Activated CD8-positive, alpha-beta memory T cell treated with anti-CD3 and anti-CD28 coated beads for 4 hours (primary cell): ENCODE measurements at regions not wholly inside any gene's neighbourhood (a gene's known extent, or its start where the extent isn't known, plus 50 kb on each side); places are given as distances from the start of the nearest gene placed in this dataset.

Experiments
- DNase-seq, 2 donors: peaks; one replicate each; pipeline ENCODE4 v3.0.0-alpha.2; 2020; ENCODE audit warnings: low read depth in 2 of 2

DNA sequence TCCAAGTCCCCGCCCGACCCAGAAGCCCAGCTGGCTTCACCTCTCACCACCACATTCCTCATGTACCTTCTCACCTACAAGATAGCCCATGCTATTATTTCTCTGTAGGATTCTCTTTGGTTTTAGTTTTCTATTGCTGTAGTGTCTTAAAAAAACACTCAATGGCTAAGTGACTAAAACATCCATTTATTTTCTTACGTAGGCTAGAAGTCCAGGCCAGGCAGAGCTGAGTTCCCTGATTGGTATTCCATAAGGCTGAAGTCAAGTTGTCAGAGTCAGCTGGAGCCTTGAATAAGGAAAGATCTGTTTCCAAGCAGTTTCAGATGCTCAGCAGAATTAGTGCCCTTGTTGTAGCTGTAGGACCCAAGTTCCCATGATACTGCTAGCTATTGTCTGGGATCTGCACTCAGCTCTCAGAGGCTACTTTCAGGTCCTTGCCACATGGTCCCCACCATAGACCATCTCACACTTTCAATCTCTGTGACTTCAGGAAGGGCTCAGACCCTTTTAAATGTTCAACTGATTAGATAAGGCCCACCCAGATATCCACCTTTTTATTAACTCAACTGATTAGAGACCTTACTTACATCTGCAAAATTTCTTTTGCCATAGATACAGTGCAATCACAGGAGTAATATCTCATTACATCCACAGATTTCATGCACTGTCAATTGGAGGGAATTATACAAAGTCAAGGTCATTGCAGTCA, 371.0 kb downstream of the TGFB2 start:
- no peak for DNase-seq

DNA sequence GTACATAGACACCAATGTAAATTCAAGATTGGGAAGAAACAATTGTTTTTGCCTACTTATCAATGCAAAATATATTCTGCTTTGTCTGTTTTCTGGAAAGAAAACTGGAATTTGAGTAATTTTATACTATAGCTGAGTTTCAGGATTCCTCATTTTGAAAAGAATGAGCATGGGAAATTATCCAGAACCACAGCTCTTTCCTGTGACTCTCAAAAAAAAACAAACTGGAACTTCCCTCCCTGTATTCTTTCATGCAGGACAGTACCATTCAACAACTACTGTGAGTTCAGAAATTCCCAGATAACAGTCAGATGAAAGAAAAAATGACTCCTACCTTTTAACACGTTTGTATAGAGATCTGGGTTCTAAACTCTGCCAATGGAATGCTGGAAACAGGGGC, 372.4 kb downstream of the TGFB2 start:
- no peak for DNase-seq

DNA sequence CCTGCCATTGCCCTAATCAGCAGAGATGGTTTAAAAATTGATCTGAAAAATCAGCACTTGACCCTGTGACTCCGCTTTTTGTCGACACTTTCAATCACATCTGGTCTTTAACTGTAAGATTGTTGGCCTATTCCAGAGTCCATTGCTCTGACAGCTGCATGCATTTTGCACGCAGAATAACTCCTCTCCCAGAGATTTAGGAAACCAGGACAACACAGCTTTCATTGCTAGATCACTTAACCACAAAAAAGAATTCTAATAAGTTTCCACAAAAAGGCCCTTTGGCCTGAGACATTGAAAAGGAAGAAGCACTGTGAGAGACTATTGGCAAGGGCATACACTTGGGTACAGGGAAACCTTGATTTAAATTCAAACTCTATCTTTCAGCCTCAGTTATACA, 373.1 kb downstream of the TGFB2 start:
- no peak for DNase-seq

DNA sequence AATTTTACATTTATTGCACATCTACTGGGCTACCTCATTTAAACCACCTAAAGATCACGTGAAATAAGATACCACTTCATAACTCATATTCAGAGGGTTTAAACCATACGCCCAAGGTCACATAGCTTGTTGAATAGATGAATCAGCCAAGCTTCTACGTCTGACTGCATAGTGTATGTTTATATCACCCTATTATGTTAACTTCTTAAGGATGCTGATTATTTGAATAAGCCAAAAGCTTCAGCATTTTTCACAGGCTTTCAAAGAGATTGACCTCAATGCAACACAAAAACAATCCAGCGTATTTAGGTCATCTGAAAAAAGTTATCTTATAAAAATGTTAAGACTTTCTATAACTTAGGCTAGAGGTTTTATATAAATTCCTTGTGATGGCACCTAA, 373.8 kb downstream of the TGFB2 start:
- no peak for DNase-seq

DNA sequence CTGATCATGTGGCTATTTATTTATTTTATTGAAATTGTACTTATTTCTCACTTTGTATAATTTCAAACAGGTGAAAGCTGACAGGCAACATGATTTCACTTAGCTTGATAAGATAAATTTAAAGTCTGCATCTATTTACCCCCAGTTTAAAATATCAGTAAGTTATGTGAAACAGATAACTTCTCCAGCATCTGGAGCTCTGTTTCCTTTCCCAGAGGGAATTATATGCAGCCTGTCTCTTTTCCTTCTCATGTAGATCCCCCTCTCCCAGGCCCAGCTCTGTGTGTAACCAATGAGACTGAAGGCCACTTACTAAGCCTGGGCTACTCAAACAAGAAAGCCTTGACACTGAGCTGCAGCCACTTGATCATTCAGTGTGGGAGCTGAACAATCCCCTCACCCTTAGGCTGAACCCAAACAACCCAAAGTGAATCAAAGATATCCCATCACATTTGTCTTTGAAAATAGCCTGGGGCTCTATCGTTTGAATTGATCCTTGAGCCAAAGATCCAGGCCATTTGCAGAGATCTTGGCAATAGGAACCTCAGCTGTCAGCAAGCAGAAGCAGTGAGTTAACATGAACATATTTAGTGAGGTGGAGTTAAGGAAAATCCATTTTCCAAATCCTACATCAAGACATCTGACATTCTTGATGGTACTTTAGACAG, 383.9 kb downstream of the TGFB2 start:
- no peak for DNase-seq

DNA sequence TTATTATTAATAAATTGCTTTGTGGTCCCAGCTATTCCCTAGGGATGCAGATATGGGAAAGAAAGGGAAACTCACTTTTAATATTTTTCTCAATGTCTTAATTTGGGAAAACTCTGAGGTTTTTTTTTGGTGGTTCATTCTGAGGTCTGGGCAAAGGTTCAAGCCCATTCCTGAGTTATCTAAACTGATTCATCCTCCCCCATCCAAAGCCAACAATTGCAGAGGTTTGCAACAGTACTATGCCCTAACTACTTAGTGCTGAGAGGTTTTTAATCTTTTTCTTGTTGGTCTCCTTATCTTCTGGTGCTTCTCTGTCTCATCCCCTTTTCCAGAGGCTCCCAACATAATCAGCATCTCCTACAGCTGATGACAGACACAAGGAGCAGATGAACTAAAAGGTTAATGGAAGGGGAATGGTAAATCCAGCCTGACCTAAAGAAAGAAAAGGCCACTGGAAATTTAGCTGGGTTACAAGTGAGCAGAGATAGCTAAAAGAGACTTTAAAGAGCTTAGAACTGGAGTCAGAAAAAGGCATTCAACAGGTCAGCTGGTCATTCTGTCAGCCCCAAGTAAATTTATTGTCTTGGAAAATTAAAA, 390.4 kb downstream of the TGFB2 start:
- DNase-seq = no peak

DNA sequence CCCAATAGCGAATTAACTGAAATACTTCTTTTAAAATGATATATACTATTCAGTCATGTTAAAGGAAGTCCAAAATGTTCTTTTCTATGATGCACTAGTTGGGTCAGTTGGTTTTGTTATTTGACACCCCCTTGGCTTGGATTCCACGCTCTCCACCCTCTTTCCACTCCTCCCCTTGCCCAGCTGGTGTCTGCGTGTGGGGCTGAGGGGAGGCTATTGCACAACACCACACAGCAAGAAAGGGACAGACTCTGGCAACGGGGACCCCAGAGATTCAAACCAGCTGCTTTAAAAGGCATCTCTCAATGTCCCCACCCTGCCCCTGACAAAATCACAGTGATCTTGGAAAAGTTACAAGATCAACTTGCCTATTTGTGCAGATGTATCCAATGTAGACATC, 394.3 kb downstream of the TGFB2 start:
- DNase-seq = no peak

DNA sequence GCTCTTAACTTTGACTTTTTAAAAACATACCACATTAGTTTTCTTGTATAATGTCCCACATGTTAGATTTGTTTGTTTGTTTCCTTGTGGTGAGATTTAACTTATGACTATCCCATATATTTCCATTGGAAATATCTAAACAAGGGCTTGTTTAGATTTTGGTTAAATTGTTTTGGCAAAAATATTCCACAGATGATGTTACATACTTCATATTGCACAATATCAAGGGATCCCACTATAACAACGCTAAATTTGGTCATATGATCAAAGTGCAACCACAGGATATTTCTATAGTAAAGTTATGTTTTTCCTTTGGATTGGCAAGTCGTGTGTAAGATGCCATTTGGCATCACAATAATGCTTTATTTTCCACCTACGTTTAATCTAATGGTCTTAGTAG, 396.7 kb downstream of the TGFB2 start:
- no peak for DNase-seq

DNA sequence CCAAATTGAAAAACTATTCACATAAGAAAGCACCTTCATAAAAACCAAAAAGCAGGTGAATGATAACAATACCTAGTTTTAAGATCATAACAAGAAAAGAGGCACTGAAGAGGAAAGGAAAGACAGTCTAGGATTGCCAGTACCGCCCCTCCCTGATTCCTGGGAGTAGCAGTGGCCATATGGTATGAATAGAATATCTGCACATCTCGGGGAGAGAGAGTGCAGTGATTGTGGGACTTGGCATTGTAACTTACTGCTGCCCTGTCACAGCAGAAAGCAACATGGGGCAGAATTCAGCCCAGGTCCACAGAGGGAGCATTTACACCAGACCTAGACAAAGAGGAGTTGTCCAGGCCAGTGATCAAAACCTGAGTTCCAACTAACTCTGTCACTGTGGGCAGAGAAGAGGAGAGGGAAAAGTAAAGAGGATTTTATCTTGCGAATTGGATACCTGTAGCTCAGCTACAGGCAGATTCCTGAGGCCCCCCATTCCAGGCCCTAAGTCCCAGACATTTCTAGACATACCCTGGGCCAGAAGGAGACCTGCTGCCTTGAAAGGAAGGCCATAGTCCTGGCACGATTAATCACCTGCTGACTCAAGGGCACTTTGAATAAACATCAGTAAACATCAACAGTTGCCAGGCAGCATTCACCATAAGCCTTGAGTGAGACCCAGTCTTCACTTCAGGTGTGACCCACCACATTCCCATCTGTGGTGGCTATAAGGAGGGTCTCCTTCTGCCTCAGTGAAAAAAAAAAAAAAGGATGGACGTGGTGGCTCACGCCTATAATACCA, 397.5 kb downstream of the TGFB2 start:
- DNase-seq = no peak

DNA sequence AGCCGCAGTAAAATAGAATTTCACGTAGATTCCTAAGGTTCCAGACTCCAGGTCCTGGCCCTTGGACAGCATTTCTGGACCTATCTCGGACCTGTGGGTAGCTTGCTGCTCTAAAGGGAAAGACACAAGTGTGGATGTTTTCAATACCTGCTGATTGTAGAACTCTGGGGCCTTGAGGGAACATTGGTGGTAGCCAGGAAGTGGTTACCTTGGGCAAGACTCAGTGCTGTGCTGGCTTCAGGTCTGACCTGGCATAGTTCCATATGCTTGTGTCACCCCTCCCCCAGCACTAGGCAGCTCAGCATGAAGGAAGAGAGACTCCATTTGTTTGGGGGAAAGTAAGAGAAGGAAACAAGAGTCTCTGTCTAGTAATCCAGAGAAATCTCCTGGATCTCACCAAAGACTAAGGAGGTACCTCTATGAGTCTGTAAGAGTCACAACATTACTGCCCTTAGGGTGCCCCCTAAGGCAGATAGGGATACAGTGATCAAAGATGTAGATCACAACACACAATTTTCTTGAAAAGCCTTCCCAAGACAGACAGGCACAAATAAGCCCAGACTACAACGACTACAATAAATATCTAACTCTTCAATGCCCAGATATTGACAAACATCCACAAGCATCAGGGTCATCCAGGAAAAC, 398.8 kb downstream of the TGFB2 start:
- DNase-seq = no peak

DNA sequence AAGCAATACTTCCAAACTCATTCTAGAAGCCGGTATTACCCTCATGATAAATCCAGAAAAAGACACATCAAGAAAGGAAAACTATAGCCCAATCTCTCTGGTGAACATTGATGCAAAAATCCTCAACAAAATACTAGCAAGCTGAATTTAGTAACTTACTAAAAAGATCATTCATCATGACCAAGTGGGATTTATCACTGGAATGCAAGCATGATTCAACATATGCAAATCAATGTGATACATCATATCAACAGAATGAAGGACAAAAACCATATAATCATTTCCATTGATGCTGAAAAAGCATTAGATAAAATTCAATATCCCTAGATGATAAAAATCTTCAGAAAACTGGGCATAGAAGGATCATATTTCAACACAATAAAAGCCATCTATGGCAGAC, 402.9 kb downstream of the TGFB2 start:
- DNase-seq = no peak

DNA sequence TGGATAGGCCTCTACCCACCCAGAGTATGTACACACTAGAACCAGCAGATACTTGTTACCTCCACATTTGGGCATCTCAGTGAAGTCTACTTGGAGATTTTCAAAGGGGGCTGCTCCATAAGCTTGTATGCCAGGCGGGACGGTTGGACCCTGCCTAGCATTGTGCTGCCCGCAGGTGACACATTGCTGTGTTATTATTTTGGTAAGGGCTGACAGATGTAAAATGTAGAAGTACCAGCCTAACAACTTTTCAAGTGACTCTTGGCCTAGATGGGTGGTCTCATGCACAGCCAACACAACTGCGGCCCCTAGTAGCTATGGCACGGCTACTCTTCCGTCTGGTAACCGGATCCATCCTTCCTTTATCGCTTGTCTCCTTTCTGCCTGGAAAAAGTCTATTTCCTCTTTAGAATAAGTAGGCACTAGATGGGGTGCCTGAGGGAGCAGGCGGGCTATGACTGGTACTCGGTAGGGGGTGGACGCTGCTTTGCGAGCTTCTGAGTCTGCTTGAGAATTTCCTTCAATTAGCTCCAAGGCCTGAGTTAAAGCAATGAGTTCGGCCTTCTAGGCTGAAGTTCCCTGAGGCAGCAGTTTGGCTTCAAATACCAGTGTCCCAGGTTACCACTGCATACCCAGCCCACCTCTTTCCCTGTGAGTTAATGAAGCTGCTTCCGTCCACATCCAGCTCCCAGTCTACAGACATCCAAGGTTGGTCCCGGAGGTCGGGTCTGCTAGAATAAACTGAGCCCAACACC, 405.3 kb downstream of the TGFB2 start:
- no peak for DNase-seq

DNA sequence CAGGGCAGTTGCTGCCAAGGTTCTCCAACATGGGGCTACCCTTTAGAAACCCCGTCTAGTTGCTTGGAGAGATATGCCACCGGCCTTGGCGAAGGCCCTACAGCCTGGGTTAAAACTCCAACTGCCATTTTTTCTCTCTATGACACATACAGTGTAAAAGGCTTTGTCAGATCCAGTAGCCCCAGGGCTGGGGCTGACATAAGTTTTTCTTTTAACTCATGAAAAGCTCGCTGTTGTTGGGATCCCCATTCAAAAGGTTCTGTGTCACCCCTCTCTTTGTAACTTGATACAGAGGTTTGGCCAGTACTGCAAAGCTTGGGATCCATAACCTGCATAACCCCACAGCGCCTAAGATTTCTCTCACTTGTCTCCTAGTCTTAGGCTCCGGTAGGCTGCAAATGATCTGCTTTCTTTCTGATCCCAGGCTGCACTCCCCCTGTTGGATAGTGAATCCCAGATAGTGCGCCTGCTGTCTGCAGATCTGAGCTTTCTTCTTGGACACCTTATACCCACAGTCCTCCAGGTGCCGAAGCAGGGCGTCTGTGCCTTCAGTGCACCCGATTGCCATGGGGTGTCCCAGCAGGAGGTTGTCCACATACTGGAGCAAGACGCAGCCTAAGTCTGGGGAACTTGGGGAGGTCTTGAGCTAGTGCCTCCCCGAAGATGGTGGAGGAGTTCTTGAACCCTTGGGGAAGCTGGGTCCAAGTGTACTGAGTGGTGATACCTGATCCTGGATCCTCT, 406.2 kb downstream of the TGFB2 start:
- no peak for DNase-seq

DNA sequence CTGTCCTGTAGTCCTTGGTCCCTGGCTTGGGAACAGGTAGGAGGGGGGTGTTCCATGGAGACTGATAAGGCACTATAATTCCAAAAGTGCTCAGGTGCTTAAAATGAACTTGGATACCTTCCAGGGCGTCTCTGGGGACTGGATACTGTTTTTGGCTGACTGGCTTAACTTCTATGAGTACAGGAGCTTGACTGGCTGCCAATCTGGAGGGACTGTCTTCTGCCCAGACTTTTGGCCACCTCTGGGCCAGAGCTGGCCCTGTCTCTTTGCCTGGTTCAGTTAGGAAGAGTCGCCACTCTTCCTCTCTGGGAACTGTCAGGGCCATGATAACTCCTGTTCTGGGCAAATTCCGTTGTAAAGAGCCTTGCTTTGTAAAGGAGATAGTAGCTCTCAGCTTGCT, 407.0 kb downstream of the TGFB2 start:
- DNase-seq = no peak

DNA sequence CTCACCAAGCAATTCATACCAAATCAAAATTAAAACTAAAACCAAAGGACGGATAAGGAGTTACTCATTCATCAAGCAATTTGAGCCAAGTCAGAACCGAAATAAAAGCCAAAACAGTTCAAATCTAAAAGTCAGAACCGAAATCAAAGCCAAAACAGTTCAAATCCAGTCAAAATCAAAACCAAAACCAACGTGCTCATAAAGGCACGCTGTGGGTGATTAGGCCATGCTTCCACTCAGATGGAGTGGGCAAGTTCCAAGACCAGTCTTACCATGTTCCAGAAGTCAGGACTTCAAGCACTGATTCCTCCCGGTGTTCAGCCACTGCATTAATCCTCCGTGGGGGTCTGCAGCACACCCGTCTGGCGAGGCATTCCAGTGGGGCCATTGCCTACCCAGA, 409.3 kb downstream of the TGFB2 start:
- DNase-seq = no peak

DNA sequence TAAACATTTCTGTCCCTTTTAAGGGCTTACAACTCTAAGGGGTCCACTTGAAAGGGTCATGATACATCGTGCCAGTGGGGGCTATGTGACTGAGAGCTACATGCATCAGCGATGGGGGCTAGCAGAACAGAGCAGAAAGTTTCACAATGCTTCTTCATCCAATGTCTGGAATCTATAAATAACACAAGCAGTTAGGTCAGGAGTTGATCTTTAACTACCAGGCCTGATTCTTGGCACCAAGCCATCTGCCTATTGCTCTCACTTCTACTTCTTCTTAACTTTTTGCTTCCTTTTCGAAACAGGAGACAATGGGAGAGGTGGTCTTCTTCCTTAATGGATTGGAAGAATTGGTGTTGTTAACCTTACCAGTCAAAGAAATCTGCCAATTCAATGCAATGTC, 410.0 kb downstream of the TGFB2 start:
- DNase-seq = no peak

DNA sequence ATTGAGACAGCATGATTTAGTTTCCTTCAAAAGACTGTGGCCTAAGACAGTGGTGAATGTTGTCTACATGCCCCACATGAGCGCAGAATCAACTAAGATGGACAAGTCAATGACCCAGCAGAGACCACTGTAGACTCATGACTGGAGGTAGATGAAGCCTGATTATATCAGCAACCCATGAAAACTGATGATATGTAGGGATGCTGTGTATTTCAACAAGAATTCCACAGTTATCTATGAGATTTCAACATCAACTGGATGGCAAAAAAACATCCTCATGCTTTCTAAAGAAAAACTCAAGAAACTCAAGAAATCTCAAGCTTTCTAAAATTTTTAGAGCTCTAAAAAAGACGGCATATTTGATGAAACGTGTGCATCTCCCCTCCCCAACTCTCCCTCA, 413.9 kb upstream of the LYPLAL1 start:
- no peak for DNase-seq

DNA sequence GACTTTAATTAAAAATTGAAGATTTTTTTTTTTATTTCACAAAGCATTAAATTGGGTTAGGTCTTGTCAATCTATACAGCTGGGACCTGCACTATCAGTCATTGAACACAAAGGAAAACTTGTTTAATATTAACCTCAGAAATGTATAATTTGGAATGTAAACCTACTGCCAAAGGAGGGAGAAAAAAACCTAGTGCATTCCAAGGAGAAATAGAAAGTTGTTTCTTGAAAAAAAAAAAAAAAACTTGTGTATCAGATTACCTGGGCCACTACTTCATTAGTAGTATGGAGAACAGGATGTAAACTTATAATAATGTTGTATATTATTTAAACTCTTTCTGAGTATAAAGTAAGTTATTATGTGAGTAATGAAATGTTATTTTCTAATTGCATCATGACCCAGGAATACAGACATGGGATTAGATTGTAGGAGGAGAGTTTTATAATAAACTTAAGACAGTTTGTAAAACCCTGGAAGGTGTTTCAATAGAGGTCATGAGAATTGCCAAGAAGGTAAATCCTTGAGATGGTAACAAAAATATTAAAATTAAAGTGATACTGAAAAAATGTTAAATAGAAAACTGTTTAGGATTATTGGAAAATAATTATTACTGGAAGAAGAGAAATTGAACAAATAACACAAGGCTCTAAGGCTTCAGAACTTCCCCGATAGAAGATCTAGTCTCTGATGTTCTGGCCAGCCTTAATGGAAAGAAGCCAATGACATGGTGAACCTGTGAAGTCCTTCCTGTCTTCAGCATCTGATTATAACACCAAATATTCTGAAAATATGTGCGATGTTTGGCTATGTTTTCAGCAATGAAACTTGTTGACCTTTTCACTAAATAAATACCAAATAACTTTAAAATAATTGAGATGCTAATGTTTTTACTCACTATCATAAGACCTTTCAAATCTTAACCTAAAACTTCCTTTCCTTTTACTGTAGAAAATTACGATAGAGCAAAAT, 412.8 kb upstream of the LYPLAL1 start:
- DNase-seq = no peak

DNA sequence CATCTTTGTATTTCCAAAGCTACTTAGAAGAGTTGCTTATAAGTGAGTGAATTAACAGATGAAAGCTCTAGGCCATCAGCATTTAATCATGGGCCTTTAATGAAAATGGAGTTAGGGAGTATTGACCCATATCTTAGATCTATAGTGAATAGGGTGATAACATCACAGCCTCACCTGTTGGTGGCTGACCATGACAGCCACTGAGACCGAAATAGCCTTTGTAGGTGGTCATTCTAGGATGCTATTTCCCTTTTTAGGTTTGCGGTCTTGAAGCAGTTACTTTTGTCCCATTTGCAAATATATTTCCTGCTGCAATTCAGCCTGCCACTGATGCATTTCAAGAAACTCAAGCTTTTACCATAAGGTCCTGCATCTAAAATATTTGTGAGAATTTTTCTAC, 410.1 kb upstream of the LYPLAL1 start:
- no peak for DNase-seq
